Peyer's patch (tissue), 4 donors: ENCODE measurements at regions not wholly inside any gene's neighbourhood (a gene's known extent, or its start where the extent isn't known, plus 50 kb on each side); places are given as distances from the start of the nearest gene placed in this dataset.

Experiments used
- POLR2A ChIP-seq, 2 donors: fragments of 450-650 bp; IDR thresholded peaks; one replicate each; pipeline ENCODE4 v1.5.1; 2017; ENCODE audit warnings: antibody characterized with exemption in 2 of 2, mild to moderate bottlenecking in 2 of 2, moderate library complexity in 2 of 2
- TF ChIP-seq, protein P1 (sequence below), 6 experiments: fragments of 450-650 bp in 4 of 6; fragments of 200-600 bp in 2 of 6; sonication (generic) in 1 of 6; IDR thresholded peaks; one replicate each; pipeline ENCODE4 v1.5.1; 2017 to 2019; ENCODE audit warnings: antibody characterized with exemption in 6 of 6, mild to moderate bottlenecking in 3 of 6, moderate library complexity in 1 of 6

DNA sequence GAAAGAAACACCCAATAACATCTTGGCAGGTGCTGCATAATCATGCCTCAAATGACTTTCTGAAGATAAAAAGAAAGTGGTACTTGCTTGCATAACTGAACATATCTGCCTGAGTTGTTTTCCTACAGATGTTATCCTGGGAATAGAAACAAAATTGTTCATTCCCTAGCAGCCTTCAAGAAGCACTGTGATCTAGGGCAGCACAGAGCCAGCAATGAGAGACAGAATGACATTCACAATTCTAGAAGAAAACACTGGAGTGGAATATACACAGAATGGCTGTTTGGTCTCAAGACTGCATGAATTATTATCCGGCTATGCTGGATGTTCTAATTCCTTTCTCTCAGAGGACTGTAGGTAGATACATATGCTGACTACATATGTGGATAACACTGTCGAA lies 790.9 kb downstream of the PDHA2 start:
- TF ChIP-seq, protein P1, sequence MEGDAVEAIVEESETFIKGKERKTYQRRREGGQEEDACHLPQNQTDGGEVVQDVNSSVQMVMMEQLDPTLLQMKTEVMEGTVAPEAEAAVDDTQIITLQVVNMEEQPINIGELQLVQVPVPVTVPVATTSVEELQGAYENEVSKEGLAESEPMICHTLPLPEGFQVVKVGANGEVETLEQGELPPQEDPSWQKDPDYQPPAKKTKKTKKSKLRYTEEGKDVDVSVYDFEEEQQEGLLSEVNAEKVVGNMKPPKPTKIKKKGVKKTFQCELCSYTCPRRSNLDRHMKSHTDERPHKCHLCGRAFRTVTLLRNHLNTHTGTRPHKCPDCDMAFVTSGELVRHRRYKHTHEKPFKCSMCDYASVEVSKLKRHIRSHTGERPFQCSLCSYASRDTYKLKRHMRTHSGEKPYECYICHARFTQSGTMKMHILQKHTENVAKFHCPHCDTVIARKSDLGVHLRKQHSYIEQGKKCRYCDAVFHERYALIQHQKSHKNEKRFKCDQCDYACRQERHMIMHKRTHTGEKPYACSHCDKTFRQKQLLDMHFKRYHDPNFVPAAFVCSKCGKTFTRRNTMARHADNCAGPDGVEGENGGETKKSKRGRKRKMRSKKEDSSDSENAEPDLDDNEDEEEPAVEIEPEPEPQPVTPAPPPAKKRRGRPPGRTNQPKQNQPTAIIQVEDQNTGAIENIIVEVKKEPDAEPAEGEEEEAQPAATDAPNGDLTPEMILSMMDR (IDR thresholded peaks at IDR 0.05) = no peak
- no peak for TF ChIP-seq POLR2A (IDR thresholded peaks at IDR 0.05)
